ENCODE measurements at regions not wholly inside any gene's neighbourhood (a gene's known extent, or its start where the extent isn't known, plus 50 kb on each side); places are given as distances from the start of the nearest gene placed in this dataset.

- ATAC-seq: no peak
- TF ChIP-seq TSHZ2 (CRISPR knock-in tag; IDR thresholded peaks at IDR 0.05) (no peak), ZNF8 (CRISPR knock-in tag; IDR thresholded peaks at IDR 0.05) (no peak), ARNTL (CRISPR knock-in tag; IDR thresholded peaks at IDR 0.05; ENCODE audit: borderline replicate concordance, low read depth) (no peak), CSDC2 (CRISPR knock-in tag; IDR thresholded peaks at IDR 0.05) (no peak), GLIS3 (CRISPR knock-in tag; IDR thresholded peaks at IDR 0.05) (no peak), RARB (CRISPR knock-in tag; IDR thresholded peaks at IDR 0.05) (no peak), OSR1 (CRISPR knock-in tag; IDR thresholded peaks at IDR 0.05) (no peak), PPARA (CRISPR knock-in tag; IDR thresholded peaks at IDR 0.05; ENCODE audit: borderline replicate concordance) (no peak), CSRNP3 (CRISPR knock-in tag; IDR thresholded peaks at IDR 0.05) (no peak)
- TF ChIP-seq, protein P1, sequence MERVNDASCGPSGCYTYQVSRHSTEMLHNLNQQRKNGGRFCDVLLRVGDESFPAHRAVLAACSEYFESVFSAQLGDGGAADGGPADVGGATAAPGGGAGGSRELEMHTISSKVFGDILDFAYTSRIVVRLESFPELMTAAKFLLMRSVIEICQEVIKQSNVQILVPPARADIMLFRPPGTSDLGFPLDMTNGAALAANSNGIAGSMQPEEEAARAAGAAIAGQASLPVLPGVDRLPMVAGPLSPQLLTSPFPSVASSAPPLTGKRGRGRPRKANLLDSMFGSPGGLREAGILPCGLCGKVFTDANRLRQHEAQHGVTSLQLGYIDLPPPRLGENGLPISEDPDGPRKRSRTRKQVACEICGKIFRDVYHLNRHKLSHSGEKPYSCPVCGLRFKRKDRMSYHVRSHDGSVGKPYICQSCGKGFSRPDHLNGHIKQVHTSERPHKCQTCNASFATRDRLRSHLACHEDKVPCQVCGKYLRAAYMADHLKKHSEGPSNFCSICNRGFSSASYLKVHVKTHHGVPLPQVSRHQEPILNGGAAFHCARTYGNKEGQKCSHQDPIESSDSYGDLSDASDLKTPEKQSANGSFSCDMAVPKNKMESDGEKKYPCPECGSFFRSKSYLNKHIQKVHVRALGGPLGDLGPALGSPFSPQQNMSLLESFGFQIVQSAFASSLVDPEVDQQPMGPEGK (CRISPR knock-in tag; IDR thresholded peaks at IDR 0.05; ENCODE audit: borderline replicate concordance): no peak
- TF ChIP-seq, protein P2, sequence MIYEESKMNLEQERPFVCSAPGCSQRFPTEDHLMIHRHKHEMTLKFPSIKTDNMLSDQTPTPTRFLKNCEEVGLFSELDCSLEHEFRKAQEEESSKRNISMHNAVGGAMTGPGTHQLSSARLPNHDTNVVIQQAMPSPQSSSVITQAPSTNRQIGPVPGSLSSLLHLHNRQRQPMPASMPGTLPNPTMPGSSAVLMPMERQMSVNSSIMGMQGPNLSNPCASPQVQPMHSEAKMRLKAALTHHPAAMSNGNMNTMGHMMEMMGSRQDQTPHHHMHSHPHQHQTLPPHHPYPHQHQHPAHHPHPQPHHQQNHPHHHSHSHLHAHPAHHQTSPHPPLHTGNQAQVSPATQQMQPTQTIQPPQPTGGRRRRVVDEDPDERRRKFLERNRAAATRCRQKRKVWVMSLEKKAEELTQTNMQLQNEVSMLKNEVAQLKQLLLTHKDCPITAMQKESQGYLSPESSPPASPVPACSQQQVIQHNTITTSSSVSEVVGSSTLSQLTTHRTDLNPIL (CRISPR knock-in tag; IDR thresholded peaks at IDR 0.05; ENCODE audit: low read depth): no peak
Measured at GRCh38 chr18:73218293-73218692, 350.5 kb upstream of the NETO1 start.

- TF ChIP-seq ESRRG (CRISPR knock-in tag; IDR thresholded peaks at IDR 0.05) (no peak), SNAI2 (CRISPR knock-in tag; IDR thresholded peaks at IDR 0.05) (no peak), ISL1 (CRISPR knock-in tag; IDR thresholded peaks at IDR 0.05) (no peak)
- ATAC-seq: no peak
Measured at GRCh38 chr18:73214970-73215369, 347.2 kb upstream of the NETO1 start.

DNA sequence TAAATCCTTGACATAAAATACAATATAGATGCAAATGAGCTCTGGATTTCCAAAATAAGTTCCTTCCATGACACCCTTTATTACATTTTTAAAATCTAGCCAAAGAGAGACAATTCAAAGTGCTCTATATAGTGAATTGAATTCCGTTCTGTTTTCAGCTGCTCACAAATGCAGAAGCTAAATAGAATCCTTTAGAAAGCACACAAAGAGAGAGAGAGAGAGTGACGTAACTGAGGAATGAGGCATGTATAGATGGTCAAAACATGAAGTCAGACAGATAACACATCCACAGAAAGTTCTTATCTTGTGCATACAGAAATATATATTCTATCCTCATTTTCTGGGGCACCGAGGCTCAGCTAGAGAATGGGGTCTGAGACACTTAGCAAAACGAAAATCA is 344.7 kb upstream of the NETO1 start:
- TF ChIP-seq ISL1 (CRISPR knock-in tag; IDR thresholded peaks at IDR 0.05) (no peak), TSHZ2 (CRISPR knock-in tag; IDR thresholded peaks at IDR 0.05) (no peak), OSR1 (CRISPR knock-in tag; IDR thresholded peaks at IDR 0.05) (no peak)

GRCh38 chr18:73201940-73202339 is 334.2 kb upstream of the NETO1 start:
- ATAC-seq: no peak
- no peak for TF ChIP-seq ESRRG (CRISPR knock-in tag; IDR thresholded peaks at IDR 0.05)

More for the DNA sequence above, 344.7 kb upstream of the NETO1 start:
- ATAC-seq: no peak

GRCh38 chr18:73199151-73199550 is 331.4 kb upstream of the NETO1 start:
- ATAC-seq: no peak
- TF ChIP-seq ESRRG (CRISPR knock-in tag; IDR thresholded peaks at IDR 0.05): no peak
- TF ChIP-seq ARNTL (CRISPR knock-in tag; IDR thresholded peaks at IDR 0.05; ENCODE audit: borderline replicate concordance, low read depth): no peak
- TF ChIP-seq ZC3H10 (CRISPR knock-in tag; IDR thresholded peaks at IDR 0.05): no peak
- no peak for TF ChIP-seq ZNF565 (CRISPR knock-in tag; conservative IDR thresholded peaks at IDR 0.05; ENCODE audit: low read depth)
- no peak for TF ChIP-seq OSR1 (CRISPR knock-in tag; IDR thresholded peaks at IDR 0.05)
- no peak for TF ChIP-seq ZFP30 (CRISPR knock-in tag; IDR thresholded peaks at IDR 0.05)
- TF ChIP-seq, protein P2 (CRISPR knock-in tag; IDR thresholded peaks at IDR 0.05; ENCODE audit: low read depth): no peak
- no peak for TF ChIP-seq TSHZ2 (CRISPR knock-in tag; IDR thresholded peaks at IDR 0.05)
- TF ChIP-seq ISL1 (CRISPR knock-in tag; IDR thresholded peaks at IDR 0.05): no peak
- no peak for TF ChIP-seq TOX (CRISPR knock-in tag; IDR thresholded peaks at IDR 0.05; ENCODE audit: borderline replicate concordance)
